Heart left ventricle (tissue), 13 donors: ENCODE measurements at regions not wholly inside any gene's neighbourhood (a gene's known extent, or its start where the extent isn't known, plus 50 kb on each side); places are given as distances from the start of the nearest gene placed in this dataset.

Experiments used
- CTCF ChIP-seq, 12 donors: fragments of 200-600 bp; sonication (generic) in 4 of 12; IDR thresholded peaks; one replicate each; pipeline versions ENCODE4 v1.5.0 to v1.8.0; 2018 to 2022; ENCODE audit warnings: antibody characterized with exemption in 12 of 12, mild to moderate bottlenecking in 5 of 12
- POLR2A ChIP-seq, 2 donors: fragments of 450-650 bp; IDR thresholded peaks; one replicate each; pipeline ENCODE4 v1.6.1; 2017; ENCODE audit warnings: antibody characterized with exemption in 2 of 2, mild to moderate bottlenecking in 2 of 2, moderate library complexity in 2 of 2
- donor health status: ischemic (EF 13 %, LVEDD 7.1; RV severe dilation, severe dysfunction).
- donor health status: DM: no; HTN: yes; CAD: no.
- donor health status: DM: no; HTN: no; CAD: no.
- donor health status: ischemic (EF 25% LVEDD 6.9; RV normal size, moderate dysfunction).
- donor health status: ischemic (EF 25% LVEDD 5.7; RV mildly dilated, moderate dysfunction).
- donor health status: ischemic (EF 35%, LVEDD 5.7; RV mildly dilated, moderate dysfunction).
- donor health status: nonischemic (EF 11% LVEDD 7.7; RV severe dilation, severe dysfunction).
- donor health status: DM: yes; HTN: yes; CAD: no.
- donor health status: PGD.
- donor health status: ischemic (EF 29% LVEDD 5.4; RV normal size, mild dysfunction).
- donor health status: nonischemic (EF 23%, LVEDD 6.1; RV moderate dilation, normal function).

DNA sequence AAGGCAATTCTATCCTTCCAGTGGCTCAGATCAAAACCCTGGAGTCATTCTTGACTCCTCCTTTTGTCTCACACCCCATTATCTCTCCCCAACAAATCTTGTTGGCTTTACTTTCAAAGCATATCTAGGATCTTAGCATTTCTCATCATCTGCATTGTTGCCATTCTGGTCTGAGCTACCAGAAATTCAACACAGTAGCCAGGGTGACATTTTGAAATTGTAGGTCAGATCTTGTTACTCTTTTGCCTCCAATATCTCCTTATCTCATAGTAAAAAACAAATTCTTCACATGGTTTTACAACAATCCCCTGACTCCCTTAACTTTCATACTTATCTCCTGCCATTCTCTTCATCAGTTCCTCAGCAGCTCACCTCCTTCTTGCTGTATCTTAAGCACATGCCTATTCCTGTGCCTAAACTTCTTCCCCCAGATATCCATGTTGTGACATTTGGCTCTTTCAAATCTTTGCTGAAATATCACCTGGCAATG, 115.8 kb downstream of the KLF5 start:
- no peak for TF ChIP-seq POLR2A (IDR thresholded peaks at IDR 0.05)
- TF ChIP-seq CTCF (IDR thresholded peaks at IDR 0.05) = no peak
